Kidney (tissue), 13 donors: ENCODE measurements at regions not wholly inside any gene's neighbourhood (a gene's known extent, or its start where the extent isn't known, plus 50 kb on each side); places are given as distances from the start of the nearest gene placed in this dataset.

ENCODE experiments used
- DNase-seq, 5 donors: peaks; one replicate each; pipeline ENCODE4 v3.0.0-alpha.2; 2013 to 2020
- FAIRE-seq: peaks from 2 replicates; lab custom pipeline; 2012; peaks lifted over from hg19 to GRCh38; lab: Jason Lieb, UNC
- H3K27ac ChIP-seq, 2 donors: one replicate each; pipeline ENCODE4 v1.7.0; 2013; ENCODE audit warnings: low read depth in 2 of 2, low read length in 2 of 2, inconsistent platforms in 1 of 2
- H3K27me3 ChIP-seq: one replicate; pipeline ENCODE4 v1.7.1; 2013; ENCODE audit warnings: low read length, inconsistent platforms; ENCODE audit not compliant: control insufficient read depth, insufficient read depth
- H3K36me3 ChIP-seq, 3 donors: one replicate each; pipeline versions ENCODE4 v1.7.0 to v1.7.1; 2013; ENCODE audit warnings: low read length in 3 of 3, control low read depth in 1 of 3, inconsistent platforms in 1 of 3; ENCODE audit not compliant: insufficient read depth in 3 of 3, control insufficient read depth in 2 of 3
- H3K4me1 ChIP-seq, 3 donors: one replicate each; pipeline versions ENCODE4 v1.7.0 to v1.7.1; 2013; ENCODE audit warnings: low read length in 3 of 3, inconsistent platforms in 1 of 3, low read depth in 1 of 3; ENCODE audit not compliant: control insufficient read depth in 2 of 3, insufficient read depth in 2 of 3
- H3K4me3 ChIP-seq, 3 donors: one replicate each; pipeline versions ENCODE4 v1.7.0 to v1.8.1; 2013; ENCODE audit warnings: low read length in 3 of 3, control low read depth in 1 of 3, inconsistent platforms in 1 of 3
- H3K9ac ChIP-seq, 3 donors: one replicate each; pipeline versions ENCODE4 v1.7.0 to v1.7.1; 2013; ENCODE audit warnings: low read length in 3 of 3, control low read depth in 1 of 3, inconsistent platforms in 1 of 3
- H3K9me3 ChIP-seq, 3 donors: one replicate each; pipeline versions ENCODE4 v1.7.0 to v1.7.1; 2013; ENCODE audit warnings: low read length in 3 of 3, control low read depth in 1 of 3, inconsistent platforms in 1 of 3; ENCODE audit not compliant: control insufficient read depth in 2 of 3, insufficient read depth in 1 of 3
- CTCF ChIP-seq: IDR thresholded peaks from 3 replicates; pipeline ENCODE4 v1.5.1; 2012; ENCODE audit warnings: mild to moderate bottlenecking, moderate library complexity, borderline replicate concordance; ENCODE audit not compliant: insufficient read depth; ENCODE audit errors: extremely low read depth
- intact Hi-C: fragments of 100-400 bp; cut with DNase I; formaldehyde crosslinking; loops from one replicate; pipeline ENCODE4 v1.11.1; 2022
- donor health status: control.
- donor health status: control.
- donor health status: control.
- donor health status: control.
- donor health status: control.
- donor health status: DM: yes; HTN: yes; CAD: no.
- donor health status: Normal renal cell carcinoma (clear cell type).

GRCh38 chr5:164728733-164729132, 1223.3 kb downstream of the MAT2B start:
- Histone ChIP-seq H3K27ac (no peak overlapping the region), H3K4me3 (no peak overlapping the region), H3K36me3 (no peaks in the 10 kb centered on the region), H3K9me3 (no peaks in the 10 kb centered on the region), H3K27me3 (no peaks in the 10 kb centered on the region), H3K4me1 (no peaks in the 10 kb centered on the region), H3K9ac (no peak overlapping the region)
- intact Hi-C loops: no loop called here
- no peak for TF ChIP-seq CTCF
- DNase-seq (no peak), FAIRE-seq (no peak)

GRCh38 chr5:164735334-164735733, 1229.9 kb downstream of the MAT2B start:
- intact Hi-C loops: no loop called here

GRCh38 chr5:164741376-164741775, 1236.0 kb downstream of the MAT2B start:
- no peak for DNase-seq
- Histone ChIP-seq H3K9me3 (no peaks in the 10 kb centered on the region), H3K27ac (no peak overlapping the region), H3K27me3 (no peaks in the 10 kb centered on the region), H3K4me1 (no peaks in the 10 kb centered on the region), H3K36me3 (no peaks in the 10 kb centered on the region), H3K4me3 (no peak overlapping the region), H3K9ac (no peak overlapping the region)
- no peak for FAIRE-seq
- TF ChIP-seq CTCF: no peak
- intact Hi-C loops: no loop called here

More at GRCh38 chr5:164735334-164735733, 1229.9 kb downstream of the MAT2B start:
- Histone ChIP-seq H3K27ac (no peak overlapping the region), H3K9me3 (no peaks in the 10 kb centered on the region), H3K9ac (no peak overlapping the region), H3K4me1 (no peaks in the 10 kb centered on the region), H3K27me3 (no peaks in the 10 kb centered on the region), H3K36me3 (no peaks in the 10 kb centered on the region), H3K4me3 (no peak overlapping the region)
- FAIRE-seq (no peak), DNase-seq (no peak)
- no peak for TF ChIP-seq CTCF

- no peak for TF ChIP-seq CTCF
- no peaks in the 10 kb centered on the region for H3K9me3 ChIP-seq
- no peaks in the 10 kb centered on the region for H3K4me1 ChIP-seq
- H3K27me3 ChIP-seq: no peaks in the 10 kb centered on the region
- no peaks in the 10 kb centered on the region for H3K36me3 ChIP-seq
- intact Hi-C loops: no loop called here
- H3K9ac ChIP-seq: no peak overlapping the region
- no peak for FAIRE-seq
- DNase-seq: no peak
- no peak overlapping the region for H3K27ac ChIP-seq
- no peak overlapping the region for H3K4me3 ChIP-seq
Measured at GRCh38 chr5:164742025-164742424, 1236.6 kb downstream of the MAT2B start.
